Ascending aorta (tissue), 2 donors: ENCODE measurements at regions not wholly inside any gene's neighbourhood (a gene's known extent, or its start where the extent isn't known, plus 50 kb on each side); places are given as distances from the start of the nearest gene placed in this dataset.

Experiments
- DNase-seq, 2 donors: peaks; one replicate each; pipeline ENCODE4 v3.0.0-alpha.2; 2019; ENCODE audit warnings: low spot score in 2 of 2
- H3K27ac ChIP-seq, 2 donors: fragments of 200-600 bp; sonication (generic); one replicate each; pipeline ENCODE4 v1.5.1; 2016 to 2017; ENCODE audit warnings: mild to moderate bottlenecking in 1 of 2
- H3K27me3 ChIP-seq: fragments of 200-600 bp; sonication (generic); one replicate; pipeline ENCODE4 v1.5.1; 2017
- H3K36me3 ChIP-seq, 2 donors: fragments of 200-600 bp; sonication (generic); one replicate each; pipeline ENCODE4 v1.5.1; 2016
- H3K4me1 ChIP-seq, 2 donors: fragments of 200-600 bp; sonication (generic); one replicate each; pipeline ENCODE4 v1.5.1; 2016 to 2017; ENCODE audit warnings: mild to moderate bottlenecking in 1 of 2
- H3K4me3 ChIP-seq, 2 donors: fragments of 200-600 bp; sonication (generic); one replicate each; pipeline ENCODE4 v1.5.1; 2016 to 2017; ENCODE audit warnings: mild to moderate bottlenecking in 1 of 2
- H3K9me3 ChIP-seq, 2 donors: fragments of 200-600 bp; sonication (generic); one replicate each; pipeline ENCODE4 v1.5.1; 2016
- CTCF ChIP-seq, 3 experiments: fragments of 200-600 bp in 2 of 3; fragments of 450-650 bp in 1 of 3; sonication (generic) in 2 of 3; IDR thresholded peaks; one replicate each; pipeline ENCODE4 v1.5.1; 2016 to 2019; ENCODE audit warnings: antibody characterized with exemption in 3 of 3, mild to moderate bottlenecking in 1 of 3, moderate library complexity in 1 of 3
- intact Hi-C: fragments of 100-400 bp; cut with DNase I; formaldehyde crosslinking; loops from one replicate; pipeline ENCODE4 v1.15.1; 2023

DNA sequence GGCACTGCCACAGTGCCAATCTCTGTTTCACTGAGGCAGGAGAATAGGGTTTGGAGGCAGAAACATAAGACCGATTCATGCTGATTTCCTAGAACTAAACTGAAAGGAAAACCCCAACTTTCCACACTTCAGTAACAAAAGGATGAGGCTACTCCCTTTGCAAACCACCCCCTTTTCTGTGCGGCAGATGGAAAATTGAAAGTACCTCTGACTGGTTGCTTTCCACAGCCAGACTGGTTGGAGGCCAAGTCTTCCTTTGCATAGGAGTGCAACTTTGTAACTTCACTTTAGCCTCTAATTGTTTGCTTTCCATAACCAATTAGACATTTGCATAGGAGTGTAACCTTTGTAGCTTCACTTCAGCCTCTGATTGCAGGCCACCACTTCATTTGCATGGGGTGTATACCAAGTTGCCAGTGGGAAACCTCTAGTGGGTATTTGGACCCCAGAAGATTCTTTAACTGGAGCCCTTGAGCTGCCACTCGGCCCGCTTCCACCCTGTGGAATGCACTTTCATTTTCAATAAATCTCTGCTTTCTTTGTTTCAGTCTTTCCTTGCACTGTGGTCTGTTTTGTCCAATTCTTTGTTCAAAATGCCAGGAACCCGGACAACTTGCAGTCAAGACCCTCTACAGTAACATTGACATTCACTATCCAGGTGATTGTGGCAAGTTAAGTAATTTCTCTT, 252.0 kb downstream of the UTP18 start:
- Histone ChIP-seq H3K4me3 (no peak overlapping the region), H3K27me3 (no peaks in the 10 kb centered on the region), H3K4me1 (no peaks in the 10 kb centered on the region), H3K9me3 (no peaks in the 10 kb centered on the region), H3K36me3 (no peaks in the 10 kb centered on the region), H3K27ac (no peak overlapping the region)
- intact Hi-C loops = no loop called here
- no peak for DNase-seq
- TF ChIP-seq CTCF (IDR thresholded peaks at IDR 0.05) = no peak

- intact Hi-C loops = no loop called here
- no peaks in the 10 kb centered on the region for H3K27me3 ChIP-seq
- no peak overlapping the region for H3K4me3 ChIP-seq
- H3K9me3 ChIP-seq = no peaks in the 10 kb centered on the region
- H3K4me1 ChIP-seq = no peaks in the 10 kb centered on the region
- DNase-seq = no peak
- TF ChIP-seq CTCF (IDR thresholded peaks at IDR 0.05) = no peak
- H3K36me3 ChIP-seq = no peaks in the 10 kb centered on the region
- no peak overlapping the region for H3K27ac ChIP-seq
Observed at GRCh38 chr17:51516924-51517323, 256.6 kb downstream of the UTP18 start.

GRCh38 chr17:51524524-51524923, 264.2 kb downstream of the UTP18 start:
- Histone ChIP-seq H3K4me3 (no peak overlapping the region), H3K27me3 (no peaks in the 10 kb centered on the region), H3K36me3 (no peaks in the 10 kb centered on the region), H3K27ac (no peak overlapping the region), H3K9me3 (no peaks in the 10 kb centered on the region), H3K4me1 (no peaks in the 10 kb centered on the region)
- DNase-seq = no peak
- no peak for TF ChIP-seq CTCF (IDR thresholded peaks at IDR 0.05)
- intact Hi-C loops = no loop called here

DNA sequence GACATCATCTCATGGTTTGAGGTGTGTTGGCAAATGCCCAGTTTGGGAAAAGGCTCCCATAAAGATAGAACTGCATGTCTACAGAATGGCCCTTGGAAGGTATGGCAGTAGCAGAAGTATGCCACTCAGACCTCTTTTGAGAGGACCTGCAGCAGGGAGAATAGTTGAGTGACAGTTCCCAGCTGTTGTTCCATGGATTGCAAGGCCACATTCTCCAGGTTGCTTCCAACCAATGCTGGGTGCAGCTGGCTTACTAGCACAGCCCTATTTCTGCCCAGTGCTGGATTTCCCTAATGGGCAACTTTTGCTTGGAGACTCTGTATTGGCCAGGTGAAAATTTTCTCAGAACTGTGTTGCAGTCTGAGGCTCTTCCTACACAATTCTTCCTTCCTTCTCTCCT, 266.2 kb downstream of the UTP18 start:
- no peaks in the 10 kb centered on the region for H3K27me3 ChIP-seq
- intact Hi-C loops = no loop called here
- no peak for TF ChIP-seq CTCF (IDR thresholded peaks at IDR 0.05)
- H3K4me1 ChIP-seq = no peaks in the 10 kb centered on the region
- H3K36me3 ChIP-seq = no peaks in the 10 kb centered on the region
- H3K4me3 ChIP-seq = no peak overlapping the region
- no peak overlapping the region for H3K27ac ChIP-seq
- no peak for DNase-seq
- no peaks in the 10 kb centered on the region for H3K9me3 ChIP-seq

DNA sequence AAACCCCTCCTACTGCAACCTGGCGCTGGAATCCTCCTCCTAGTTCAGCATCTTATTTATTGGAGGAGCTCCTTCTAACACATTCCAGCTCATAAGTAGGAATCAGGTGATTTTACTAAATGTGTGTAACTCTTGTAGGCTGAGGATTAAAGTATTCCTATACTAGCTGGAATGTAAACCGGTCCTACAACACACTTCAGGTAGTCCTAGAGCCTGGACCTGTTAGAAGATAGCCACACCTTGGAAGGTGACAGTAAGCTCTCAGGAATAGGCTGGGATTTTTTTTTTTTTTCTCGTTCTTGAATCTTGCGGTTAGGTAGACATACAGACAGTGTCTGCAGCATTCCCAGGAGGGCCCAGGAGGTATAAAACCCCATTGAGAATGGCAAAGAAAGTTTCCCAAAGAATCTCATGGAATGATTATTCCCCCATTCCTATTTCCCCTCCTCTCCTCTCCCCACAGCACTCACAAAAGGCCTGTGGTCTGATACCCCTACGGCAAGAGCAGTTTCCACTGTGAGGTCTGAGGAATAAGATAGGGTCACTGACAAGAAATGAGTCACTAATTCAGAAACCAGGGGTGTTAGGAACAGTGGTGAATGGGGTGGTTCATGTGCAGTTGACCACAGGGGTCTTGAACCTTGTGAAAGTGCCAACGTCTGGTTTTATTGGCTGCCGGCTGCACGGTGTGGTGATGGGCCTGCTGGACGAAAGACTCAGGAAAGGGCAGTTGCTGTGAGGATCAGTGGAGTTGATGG, 267.1 kb downstream of the UTP18 start:
- no peak for TF ChIP-seq CTCF (IDR thresholded peaks at IDR 0.05)
- no peaks in the 10 kb centered on the region for H3K4me1 ChIP-seq
- intact Hi-C loops = no loop called here
- no peak for DNase-seq
- no peaks in the 10 kb centered on the region for H3K9me3 ChIP-seq
- no peaks in the 10 kb centered on the region for H3K36me3 ChIP-seq
- no peaks in the 10 kb centered on the region for H3K27me3 ChIP-seq
- H3K27ac ChIP-seq = no peak overlapping the region
- no peak overlapping the region for H3K4me3 ChIP-seq
